ENCODE measurements at regions not wholly inside any gene's neighbourhood (a gene's known extent, or its start where the extent isn't known, plus 50 kb on each side); places are given as distances from the start of the nearest gene placed in this dataset.

DNA sequence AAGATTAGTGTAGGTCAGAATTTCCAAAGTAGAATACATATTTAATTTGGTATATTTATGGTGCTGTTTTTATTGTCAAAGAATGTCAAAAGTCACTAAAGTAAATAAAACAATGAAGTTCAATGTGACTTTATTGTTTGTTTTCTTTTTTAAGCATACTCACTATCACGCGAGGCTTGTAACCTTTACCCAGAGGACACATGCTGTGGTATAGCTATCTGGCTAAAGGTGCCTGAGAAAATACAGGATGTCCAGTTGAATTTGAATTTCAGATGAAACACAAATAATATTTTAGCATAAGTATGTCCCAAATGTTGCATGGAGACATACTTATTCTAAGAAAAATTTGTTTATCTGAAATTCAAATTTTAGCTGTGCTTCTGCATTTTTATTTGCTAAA is 103.3 kb upstream of the KLF7 start:
- TF ChIP-seq, protein P1, sequence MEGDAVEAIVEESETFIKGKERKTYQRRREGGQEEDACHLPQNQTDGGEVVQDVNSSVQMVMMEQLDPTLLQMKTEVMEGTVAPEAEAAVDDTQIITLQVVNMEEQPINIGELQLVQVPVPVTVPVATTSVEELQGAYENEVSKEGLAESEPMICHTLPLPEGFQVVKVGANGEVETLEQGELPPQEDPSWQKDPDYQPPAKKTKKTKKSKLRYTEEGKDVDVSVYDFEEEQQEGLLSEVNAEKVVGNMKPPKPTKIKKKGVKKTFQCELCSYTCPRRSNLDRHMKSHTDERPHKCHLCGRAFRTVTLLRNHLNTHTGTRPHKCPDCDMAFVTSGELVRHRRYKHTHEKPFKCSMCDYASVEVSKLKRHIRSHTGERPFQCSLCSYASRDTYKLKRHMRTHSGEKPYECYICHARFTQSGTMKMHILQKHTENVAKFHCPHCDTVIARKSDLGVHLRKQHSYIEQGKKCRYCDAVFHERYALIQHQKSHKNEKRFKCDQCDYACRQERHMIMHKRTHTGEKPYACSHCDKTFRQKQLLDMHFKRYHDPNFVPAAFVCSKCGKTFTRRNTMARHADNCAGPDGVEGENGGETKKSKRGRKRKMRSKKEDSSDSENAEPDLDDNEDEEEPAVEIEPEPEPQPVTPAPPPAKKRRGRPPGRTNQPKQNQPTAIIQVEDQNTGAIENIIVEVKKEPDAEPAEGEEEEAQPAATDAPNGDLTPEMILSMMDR (conservative IDR thresholded peaks at IDR 0.05) = no peak
- no peak for TF ChIP-seq ZFX (IDR thresholded peaks at IDR 0.05)

DNA sequence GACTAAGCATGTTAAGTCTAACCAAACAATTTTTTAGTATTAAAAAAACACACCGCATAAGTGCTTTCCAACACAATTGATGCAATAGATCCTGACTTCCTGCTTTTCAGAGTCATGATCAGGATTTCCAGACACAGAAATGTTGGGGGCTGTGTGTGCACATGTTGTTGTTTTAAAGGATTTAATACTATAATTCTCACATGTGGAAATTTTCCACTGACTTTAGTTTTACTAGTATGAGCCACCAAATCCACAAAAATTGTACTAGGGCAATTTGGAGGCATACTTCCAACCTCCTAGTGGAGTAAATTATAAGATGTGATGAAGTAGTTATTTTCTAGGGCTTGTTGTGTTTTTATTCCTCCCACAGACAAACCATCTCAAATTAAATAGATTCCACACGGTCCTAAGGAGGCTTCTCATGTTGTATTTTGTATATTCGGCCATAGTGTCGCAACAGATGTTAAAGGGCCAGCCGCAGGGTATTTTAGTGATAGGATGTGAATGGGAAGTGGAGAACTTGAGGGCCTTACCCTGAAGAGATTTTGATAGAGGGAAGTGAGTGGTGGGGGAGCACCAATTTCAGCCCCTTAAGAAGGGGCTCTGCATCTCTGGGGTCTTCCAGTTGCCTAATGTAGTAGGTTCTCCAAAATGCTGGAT is 108.9 kb upstream of the KLF7 start:
- TF ChIP-seq ZFX (IDR thresholded peaks at IDR 0.05) = no peak
- TF ChIP-seq, protein P1 (conservative IDR thresholded peaks at IDR 0.05) = no peak
- H3K27ac ChIP-seq = peak overlapping the region; percentile 51; the same call in 1 of the 2 replicates

More for the DNA sequence above, 103.3 kb upstream of the KLF7 start:
- H3K27ac ChIP-seq = peak overlapping the region; percentile 94; the same call in 1 of the 2 replicates

DNA sequence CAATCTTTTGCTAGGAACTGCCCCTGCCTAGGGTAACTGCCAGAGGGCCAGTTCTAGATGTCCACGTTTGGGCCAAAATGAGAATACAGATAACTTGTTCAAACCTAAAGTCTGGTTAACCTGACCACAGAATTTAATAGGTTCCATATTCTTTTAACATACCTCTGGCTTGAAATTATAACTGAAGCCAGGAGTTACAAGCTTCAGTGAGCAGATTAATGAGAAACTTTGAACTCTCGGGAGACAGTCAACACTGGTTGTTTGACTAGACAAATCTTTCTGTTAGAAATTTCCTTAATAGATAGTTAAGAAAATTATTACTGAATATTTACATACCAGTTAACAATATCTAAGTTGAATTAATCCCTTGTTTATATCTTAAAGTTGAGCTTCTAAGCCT is 110.0 kb upstream of the KLF7 start:
- H3K27ac ChIP-seq = peak overlapping the region; percentile 51
- no peak for TF ChIP-seq ZFX (IDR thresholded peaks at IDR 0.05)
- TF ChIP-seq, protein P1 (conservative IDR thresholded peaks at IDR 0.05) = no peak

- H3K27ac ChIP-seq = no peak overlapping the region
These were observed 110.5 kb upstream of the KLF7 start for GRCh38 chr2:207276248-207276647.

GRCh38 chr2:207276858-207277257 is 111.1 kb upstream of the KLF7 start:
- H3K27ac ChIP-seq = peak overlapping the region; percentile 62
- TF ChIP-seq, protein P1 (conservative IDR thresholded peaks at IDR 0.05) = no peak
- TF ChIP-seq ZFX (IDR thresholded peaks at IDR 0.05) = no peak

More at GRCh38 chr2:207276248-207276647, 110.5 kb upstream of the KLF7 start:
- TF ChIP-seq, protein P1 (conservative IDR thresholded peaks at IDR 0.05) = no peak
- no peak for TF ChIP-seq ZFX (IDR thresholded peaks at IDR 0.05)

GRCh38 chr2:207279520-207279919 is 113.8 kb upstream of the KLF7 start:
- no peak for TF ChIP-seq ZFX (IDR thresholded peaks at IDR 0.05)
- TF ChIP-seq, protein P1 (conservative IDR thresholded peaks at IDR 0.05) = no peak
- H3K27ac ChIP-seq = no peak overlapping the region

DNA sequence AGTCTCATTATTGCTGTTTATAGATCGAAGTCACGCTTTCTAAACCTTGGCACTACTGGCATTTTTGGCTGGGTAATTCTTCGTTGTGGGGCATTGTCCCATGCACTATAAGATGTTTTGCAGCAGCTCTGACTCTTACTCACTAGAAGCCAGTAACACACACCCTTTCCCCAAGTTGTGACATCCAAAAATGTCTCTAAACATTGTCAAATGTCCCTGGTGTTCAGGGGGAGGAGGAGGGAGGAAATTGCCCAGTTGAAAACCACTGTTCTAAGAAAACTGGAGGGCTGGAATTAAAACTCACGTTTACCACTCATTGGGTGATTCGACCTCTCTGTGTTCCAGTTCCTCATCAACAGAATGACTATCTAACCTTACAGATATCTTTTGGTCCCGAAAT is 115.7 kb upstream of the KLF7 start:
- no peak for TF ChIP-seq ZFX (IDR thresholded peaks at IDR 0.05)
- TF ChIP-seq, protein P1 (conservative IDR thresholded peaks at IDR 0.05) = no peak
- no peak overlapping the region for H3K27ac ChIP-seq

Measured in C4-2B (cell line).